Head of caudate nucleus (tissue), 42 donors: ENCODE measurements at regions not wholly inside any gene's neighbourhood (a gene's known extent, or its start where the extent isn't known, plus 50 kb on each side); places are given as distances from the start of the nearest gene placed in this dataset.
A peak's percentile ranks its signal among the peaks of the same experiment; 100 is the strongest.

Source experiments
- DNase-seq, 42 donors: peaks; one replicate each; pipeline versions ENCODE4 v3.0.0 to v3.0.0-alpha.2; 2020 to 2021; ENCODE audit warnings: mixed read lengths in 7 of 42
- intact Hi-C: fragments of 100-400 bp; cut with DNase I; formaldehyde crosslinking; loops from one replicate; pipeline ENCODE4 v1.15.0; 2022

DNA sequence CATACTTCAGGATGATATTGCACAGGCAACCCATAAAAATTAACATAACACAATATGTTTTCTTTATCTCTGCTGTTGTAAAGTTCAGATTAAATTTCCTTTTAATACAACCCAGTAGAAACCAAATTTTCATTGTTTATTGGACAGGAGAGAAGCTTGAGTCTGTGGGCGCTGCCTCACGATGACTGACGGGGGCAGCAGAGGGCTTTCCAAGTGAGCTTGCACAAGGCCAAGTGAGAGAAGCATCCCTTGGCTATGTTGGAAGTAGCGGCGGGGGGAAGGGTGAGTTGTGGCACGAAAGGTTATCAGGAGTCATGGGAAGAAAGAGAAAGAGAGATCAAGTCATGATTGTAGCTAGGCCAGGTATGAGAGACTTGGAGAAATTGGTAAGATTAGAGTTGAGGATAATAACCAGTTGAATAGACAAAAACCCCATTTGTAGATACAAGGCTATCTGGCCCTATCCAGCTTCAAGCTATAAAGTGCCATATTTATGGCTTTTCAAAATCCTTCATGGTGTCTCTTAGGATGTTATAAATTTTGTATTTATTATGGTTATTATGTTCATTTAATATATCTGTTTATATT, 413.7 kb upstream of the FAM98A start:
- intact Hi-C loops, result no loop called here
- peak; percentile 53 to 92 (median 82) for DNase-seq

GRCh38 chr2:34011684-34012083, 412.6 kb upstream of the FAM98A start:
- intact Hi-C loops, result no loop called here
- DNase-seq, result no peak

GRCh38 chr2:34005901-34006300, 406.8 kb upstream of the FAM98A start:
- intact Hi-C loops, result no loop called here
- peak in 1 of 42 donors; percentile 5 for DNase-seq

DNA sequence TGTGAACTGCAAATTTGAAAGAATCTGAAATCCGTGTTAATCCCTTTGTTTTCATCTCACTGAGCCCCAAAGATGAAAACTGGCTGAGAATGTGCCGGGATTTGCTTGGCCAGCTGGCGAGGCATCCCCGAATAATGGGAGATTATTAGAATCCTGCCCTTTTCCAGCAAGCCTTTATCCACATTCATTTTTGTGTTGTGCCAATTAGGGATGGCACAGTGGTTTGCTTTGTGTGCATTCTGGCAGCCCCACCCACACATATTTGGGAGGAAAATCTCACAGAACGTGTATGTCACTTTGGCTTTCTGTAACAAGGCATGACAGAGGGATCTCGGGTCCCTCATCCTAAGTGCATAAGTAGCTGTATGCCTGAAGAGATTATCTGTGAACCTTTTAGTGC, 405.8 kb upstream of the FAM98A start:
- intact Hi-C loops, result no loop called here
- DNase-seq, result peak in 37 of 42 donors; percentile 4 to 74 (median 34)

- intact Hi-C loops, result no loop called here
- DNase-seq, result no peak
These were observed 404.7 kb upstream of the FAM98A start for GRCh38 chr2:34003795-34004194.

GRCh38 chr2:34001557-34001956, 402.5 kb upstream of the FAM98A start:
- no peak for DNase-seq
- intact Hi-C loops, result no loop called here

DNA sequence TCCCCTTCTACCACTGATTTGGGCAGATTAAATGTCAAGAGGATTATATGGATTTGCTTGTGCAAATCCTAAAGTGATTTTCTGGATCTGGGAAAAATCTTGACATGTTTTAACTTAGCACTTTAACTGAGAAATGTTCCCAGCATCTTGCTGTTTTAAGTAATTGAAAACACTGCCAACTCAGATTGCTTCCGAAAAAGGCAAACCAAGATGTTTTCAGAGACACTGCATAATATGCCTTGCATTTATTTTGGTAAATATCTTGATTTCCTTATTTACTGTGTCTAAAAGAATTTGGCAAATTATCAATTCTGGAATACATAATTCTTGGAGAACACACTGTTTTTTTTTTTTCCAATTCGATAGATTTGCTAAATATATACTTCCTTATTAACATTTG, 385.0 kb upstream of the FAM98A start:
- no peak for DNase-seq
- intact Hi-C loops, result no loop called here

DNA sequence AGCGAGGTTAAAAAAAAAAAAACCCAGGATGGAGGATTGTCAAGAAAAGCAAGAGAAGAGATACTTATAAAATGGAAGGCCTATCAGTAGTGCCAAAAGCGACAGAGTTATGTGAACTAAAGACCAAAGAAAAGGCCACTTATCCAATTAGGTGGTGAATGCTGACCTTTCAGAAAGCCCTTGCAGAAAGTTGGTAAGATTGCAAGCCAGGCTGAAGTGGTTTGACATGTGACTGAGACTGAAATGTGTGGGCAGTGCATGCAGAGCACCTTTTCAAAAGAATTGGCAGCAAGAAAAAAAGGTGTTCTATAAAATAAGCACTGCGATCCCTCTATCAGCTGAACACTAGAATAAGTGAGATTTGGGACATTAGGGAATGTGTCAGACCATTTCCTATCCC, 379.4 kb upstream of the FAM98A start:
- intact Hi-C loops, result no loop called here
- no peak for DNase-seq

GRCh38 chr2:33975498-33975897, 376.4 kb upstream of the FAM98A start:
- DNase-seq, result no peak
- intact Hi-C loops, result no loop called here

DNA sequence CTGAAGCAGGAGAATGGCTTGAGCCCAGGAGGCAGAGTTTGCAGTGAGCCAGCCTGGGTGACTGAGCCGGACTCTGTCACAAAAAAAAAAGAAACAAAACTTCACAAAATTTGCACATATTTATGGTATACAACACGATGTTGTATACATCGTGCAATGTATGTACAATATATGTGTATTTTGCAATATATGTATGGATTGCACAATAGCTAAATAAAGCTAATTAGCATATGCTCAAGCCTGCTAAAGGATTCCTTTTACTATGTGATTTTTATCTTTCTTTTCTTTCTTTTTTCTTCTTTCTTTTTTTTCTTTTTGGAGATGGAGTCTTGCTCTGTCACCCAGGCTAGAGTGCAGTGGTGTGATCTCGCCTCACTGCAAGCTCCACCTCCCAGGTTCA, 368.0 kb upstream of the FAM98A start:
- intact Hi-C loops, result no loop called here
- DNase-seq, result no peak

- DNase-seq, result no peak
- intact Hi-C loops, result no loop called here
These were observed 359.5 kb upstream of the FAM98A start for GRCh38 chr2:33958591-33958990.

GRCh38 chr2:33949371-33949770, 350.3 kb upstream of the FAM98A start:
- no peak for DNase-seq
- intact Hi-C loops, result no loop called here

DNA sequence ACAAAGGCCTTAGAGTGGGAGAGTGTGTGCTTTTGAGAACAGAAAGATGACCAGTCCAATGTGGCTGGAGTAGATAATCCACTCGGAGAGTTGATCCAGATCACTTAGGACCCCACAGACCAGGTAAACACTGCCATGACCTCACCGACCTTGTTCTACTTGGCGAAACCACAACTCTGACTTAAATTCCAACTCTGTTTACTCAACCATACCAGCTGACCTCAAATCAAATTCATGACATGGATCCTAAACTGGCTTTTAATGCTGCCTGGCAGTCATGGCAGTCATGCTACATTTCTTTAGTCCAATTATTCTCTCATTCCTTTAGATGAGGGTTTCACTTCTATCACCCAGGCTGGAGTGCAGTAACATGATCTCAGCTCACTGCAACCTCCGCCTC, 347.1 kb upstream of the FAM98A start:
- DNase-seq, result no peak
- intact Hi-C loops, result no loop called here

- intact Hi-C loops, result no loop called here
- no peak for DNase-seq
These were observed 334.1 kb upstream of the FAM98A start for GRCh38 chr2:33933203-33933602.

GRCh38 chr2:33931164-33931563, 332.1 kb upstream of the FAM98A start:
- no peak for DNase-seq
- intact Hi-C loops, result no loop called here

DNA sequence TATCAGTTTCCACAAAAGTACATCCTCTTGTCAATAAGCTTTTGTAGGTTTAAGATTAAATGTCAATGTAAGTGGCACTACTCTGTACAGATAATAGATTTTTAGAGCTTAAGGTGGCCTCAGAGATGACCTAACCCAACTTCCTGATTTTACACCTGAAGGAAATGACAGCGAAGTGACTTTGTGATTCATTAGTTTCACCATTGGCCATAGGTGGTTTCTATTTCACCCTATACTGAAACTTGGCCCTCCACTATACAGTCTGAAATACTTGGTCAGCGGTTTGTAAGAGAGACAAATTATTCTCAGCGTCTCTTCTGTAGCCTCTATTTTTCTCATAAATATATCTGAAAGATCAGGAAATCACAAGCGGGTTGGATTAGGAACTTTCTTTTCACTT, 330.4 kb upstream of the FAM98A start:
- DNase-seq, result no peak
- intact Hi-C loops, result no loop called here

DNA sequence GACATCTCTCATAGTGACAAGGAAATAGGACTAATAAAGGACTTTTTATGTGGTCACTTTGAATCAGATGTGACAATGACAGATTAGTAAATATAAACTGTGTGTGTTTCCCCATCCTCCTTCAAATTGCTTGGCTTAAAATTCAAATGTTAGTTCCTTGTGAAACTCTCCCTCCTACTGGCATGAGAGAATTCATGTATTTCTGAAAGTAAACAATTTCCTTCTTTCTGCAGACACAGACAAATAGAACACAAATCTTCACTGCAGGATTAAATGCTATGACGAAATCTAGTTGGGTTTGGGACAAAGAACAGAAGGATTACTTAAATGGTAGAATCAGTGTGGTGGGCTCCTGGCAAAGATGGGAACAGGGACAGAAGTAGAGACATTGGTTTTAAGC, 328.7 kb upstream of the FAM98A start:
- DNase-seq, result no peak
- intact Hi-C loops, result no loop called here

DNA sequence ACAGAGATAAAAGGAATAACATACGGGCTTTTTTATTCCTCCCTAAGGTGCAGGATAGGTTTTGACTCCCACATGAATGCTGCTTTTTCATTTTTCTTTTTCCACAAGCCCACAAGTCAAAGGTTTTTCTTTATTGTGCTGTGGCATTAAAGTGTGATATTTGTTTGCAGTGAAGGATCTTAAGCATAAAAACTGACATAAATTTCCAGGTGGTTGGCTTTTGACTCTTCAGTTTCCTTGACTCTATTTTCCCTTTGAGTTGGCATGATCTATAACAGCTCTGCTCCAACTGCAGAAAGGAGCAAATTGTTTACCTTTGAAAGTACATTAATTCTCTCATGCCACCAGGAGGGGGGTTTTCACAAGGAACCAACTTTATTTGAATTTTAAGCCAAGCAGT, 326.2 kb upstream of the FAM98A start:
- DNase-seq, result no peak
- intact Hi-C loops, result no loop called here

DNA sequence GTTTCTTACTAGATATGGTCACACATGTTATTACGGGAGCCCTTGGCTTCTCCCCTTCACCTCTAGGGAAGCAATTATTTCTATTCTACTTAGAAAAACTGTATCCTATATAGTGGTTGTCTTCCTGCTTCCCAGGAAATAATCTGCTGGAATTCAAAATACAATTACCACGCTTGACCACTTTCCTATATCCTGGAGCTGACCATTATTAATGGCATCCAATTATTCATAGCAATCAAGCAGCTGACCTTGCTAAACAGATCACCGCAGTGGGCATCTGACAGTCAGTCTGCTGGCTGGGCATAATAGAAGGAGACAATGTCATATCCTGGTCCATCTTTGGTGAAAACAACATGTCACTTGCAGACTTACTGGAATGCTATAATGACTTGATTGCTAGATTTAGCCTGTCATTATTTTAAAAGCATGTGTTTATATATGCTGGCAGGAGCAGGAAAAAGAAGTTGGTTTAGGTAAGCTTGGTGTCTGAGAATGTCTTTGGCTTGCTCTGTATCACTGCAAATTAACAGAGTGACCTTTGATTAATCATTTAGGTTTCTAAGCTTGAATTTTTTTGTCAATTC, 325.6 kb upstream of the FAM98A start:
- intact Hi-C loops, result no loop called here
- DNase-seq, result no peak

- no peak for DNase-seq
- intact Hi-C loops, result no loop called here
These were observed 318.2 kb upstream of the FAM98A start for GRCh38 chr2:33917252-33917651.

- no peak for DNase-seq
- intact Hi-C loops, result no loop called here
These were observed 314.0 kb upstream of the FAM98A start for GRCh38 chr2:33913071-33913616.
